PC-9 (cell line): ENCODE measurements at regions not wholly inside any gene's neighbourhood (a gene's known extent, or its start where the extent isn't known, plus 50 kb on each side); places are given as distances from the start of the nearest gene placed in this dataset.

ENCODE experiments used
- EZH2 ChIP-seq: fragments of 200-600 bp; sonication (generic); IDR thresholded peaks from 2 replicates; pipeline ENCODE4 v1.8.0; 2017; ENCODE audit warnings: antibody characterized with exemption, low read depth
- TF ChIP-seq, protein P1 (sequence below): fragments of 200-600 bp; sonication (generic); conservative IDR thresholded peaks from 2 replicates; pipeline ENCODE4 v1.6.1; 2017; ENCODE audit warnings: mixed run types, antibody characterized with exemption, mild to moderate bottlenecking, moderate library complexity

DNA sequence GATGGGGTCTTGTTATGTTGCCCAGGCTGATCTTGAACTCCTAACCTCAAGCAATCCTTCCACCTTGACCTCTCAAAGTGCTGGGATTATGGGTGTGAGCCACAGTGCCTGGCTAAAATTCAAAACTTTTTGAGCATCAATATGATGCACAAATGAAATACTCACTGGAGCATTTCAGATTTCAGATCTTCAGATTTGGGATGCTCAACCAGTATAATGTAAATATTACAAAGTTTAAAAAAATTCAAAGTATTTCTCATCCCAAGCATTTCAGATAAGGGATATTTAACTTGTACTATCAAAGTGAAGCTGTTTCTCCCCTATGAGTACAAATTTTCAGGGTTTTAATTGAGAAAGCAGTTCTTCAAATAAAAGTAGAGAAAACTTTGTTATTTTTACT lies 164.1 kb upstream of the CCDC68 start:
- TF ChIP-seq, protein P1, sequence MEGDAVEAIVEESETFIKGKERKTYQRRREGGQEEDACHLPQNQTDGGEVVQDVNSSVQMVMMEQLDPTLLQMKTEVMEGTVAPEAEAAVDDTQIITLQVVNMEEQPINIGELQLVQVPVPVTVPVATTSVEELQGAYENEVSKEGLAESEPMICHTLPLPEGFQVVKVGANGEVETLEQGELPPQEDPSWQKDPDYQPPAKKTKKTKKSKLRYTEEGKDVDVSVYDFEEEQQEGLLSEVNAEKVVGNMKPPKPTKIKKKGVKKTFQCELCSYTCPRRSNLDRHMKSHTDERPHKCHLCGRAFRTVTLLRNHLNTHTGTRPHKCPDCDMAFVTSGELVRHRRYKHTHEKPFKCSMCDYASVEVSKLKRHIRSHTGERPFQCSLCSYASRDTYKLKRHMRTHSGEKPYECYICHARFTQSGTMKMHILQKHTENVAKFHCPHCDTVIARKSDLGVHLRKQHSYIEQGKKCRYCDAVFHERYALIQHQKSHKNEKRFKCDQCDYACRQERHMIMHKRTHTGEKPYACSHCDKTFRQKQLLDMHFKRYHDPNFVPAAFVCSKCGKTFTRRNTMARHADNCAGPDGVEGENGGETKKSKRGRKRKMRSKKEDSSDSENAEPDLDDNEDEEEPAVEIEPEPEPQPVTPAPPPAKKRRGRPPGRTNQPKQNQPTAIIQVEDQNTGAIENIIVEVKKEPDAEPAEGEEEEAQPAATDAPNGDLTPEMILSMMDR: no peak
- no peak for TF ChIP-seq EZH2
